HG02642 (cell line): ENCODE measurements at regions not wholly inside any gene's neighbourhood (a gene's known extent, or its start where the extent isn't known, plus 50 kb on each side); places are given as distances from the start of the nearest gene placed in this dataset.

Experiments
- ATAC-seq: cut with Tn5 transposase; IDR thresholded peaks from one replicate; pipeline ENCODE4 v1.9.1; 2021; ENCODE audit warnings: mild to moderate bottlenecking; ENCODE audit not compliant: unreplicated experiment, poor library complexity

DNA sequence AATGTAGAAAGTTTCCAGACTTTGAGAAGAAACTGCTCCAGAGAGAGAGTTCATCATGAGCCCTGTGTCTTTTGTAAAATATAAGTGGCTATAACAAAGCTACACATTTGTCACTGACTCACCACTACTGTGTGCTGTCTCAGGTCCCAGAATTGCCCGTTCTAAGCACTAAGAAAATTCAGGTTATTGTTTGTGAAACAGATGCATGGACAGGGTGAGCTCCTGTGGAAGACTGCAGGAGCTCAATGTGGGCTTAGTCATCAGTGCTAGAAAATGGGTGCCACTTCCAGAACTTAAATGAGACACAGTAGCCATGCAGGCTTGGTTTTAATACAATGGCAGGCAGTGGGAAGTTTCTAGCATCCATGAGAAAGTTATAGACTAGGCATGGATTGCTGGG is 251.4 kb upstream of the RBMY1B start:
- ATAC-seq, result no peak

DNA sequence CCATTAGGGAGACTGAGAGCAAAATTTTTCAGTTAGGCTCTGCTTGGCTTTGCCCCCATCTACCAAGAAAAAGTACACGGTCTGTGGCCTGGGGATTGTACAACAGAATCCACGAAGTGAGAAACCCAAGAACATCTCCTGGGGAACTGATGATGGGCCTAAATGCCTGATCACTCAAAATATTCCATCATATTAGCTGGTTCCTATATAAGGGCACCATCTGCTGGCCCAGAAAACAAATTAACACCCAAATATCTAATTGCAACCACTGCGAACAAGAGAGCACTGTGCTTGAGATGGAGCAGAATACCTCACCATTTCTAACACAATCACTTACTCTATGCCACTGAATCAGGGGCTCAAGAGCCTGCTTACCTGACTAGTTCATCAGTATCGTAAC is 250.8 kb upstream of the RBMY1B start:
- ATAC-seq, result no peak

DNA sequence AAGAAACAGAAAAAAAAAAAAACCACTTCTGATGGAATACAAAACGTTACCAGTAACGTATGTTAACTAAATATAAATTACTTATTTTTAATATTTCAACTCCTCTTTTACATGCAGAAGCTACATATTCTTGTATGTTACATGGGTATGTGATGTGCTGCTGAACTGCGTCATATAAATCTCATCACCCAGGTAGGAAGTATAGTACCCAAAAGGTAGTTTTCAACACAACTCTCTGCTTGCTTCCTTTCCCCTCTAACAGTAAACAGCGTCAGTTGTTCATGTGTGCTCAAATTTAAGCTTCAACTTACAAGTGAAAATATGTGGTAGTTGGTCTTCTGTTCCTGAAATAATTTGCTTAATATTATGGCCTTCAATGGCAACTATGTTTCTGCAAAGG is 250.0 kb upstream of the RBMY1B start:
- ATAC-seq, result no peak

DNA sequence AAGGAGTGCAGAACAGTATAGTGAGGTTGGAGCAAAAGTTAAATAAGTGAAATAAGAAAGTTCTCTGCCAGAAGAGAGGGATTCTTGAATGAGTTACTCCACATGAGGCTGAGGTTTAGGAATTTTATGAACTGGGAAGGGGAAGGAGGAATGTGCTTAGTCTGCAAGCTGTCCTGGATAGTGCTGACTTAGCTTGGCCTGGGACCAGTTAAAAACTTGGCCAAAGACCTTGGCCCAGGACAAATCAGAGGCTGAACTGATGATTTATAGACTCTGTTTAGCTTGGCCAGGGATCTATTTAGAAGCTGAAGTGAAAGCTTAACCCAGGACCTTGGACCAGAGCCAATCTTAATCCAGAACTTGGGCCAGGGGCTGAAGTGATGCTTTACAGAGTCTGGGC is 244.4 kb upstream of the RBMY1B start:
- ATAC-seq, result no peak

DNA sequence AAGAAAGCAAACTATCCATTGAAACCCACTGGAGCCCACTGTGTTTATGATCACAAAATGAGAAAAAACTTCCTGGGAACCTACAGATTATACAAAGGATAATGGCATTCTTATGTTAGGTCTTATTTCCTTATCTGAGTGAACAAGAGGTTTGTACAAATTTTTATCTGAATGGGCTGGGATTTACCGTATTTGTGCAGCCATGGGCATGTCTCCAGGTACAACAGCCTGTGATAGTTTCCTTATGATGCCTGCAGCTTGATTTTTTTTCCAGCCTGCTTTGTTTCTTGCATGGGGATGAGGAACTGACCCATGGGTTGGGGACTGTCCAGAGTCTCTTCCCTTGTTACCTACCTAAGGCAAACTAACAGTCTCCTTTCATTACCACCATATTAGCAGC is 244.0 kb upstream of the RBMY1B start:
- ATAC-seq, result no peak

DNA sequence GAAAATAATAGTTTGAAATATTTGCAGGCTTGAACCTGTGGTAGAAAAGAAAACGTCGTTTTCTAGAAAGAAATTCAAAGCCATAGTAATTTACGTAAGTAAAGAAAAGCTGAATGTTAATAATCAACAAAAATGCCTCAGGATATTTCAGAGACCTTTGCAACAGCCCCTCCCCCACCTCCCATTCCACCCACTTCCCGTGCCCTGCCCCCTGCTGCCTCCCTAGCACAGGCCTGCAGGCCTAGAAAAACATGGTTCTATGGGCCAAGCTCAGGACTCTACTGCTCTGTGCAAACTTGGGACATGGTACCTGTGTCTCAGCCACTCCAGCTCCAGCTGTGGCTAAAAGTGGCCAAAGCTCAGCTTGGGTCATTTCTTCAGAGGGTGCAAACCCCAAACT is 223.4 kb upstream of the RBMY1B start:
- ATAC-seq, result no peak

DNA sequence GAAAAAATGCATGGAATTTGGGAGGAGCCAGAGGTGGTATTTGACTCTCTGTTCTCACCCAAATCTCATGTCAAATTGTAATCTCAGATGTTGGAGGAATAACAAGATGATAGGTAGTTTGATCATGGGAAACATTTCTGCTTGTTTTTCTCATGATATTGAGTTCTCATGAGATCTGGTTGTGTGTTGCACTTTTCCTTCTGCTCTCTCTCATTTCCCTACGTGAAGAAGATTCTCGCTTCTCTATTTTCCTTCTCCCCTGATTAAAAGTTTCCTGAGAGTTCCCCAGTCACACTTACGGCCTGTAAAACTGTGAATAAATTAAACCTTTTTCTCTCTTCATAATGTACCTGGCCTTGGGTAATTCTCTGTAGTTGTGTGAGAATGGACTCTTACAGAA is 222.2 kb upstream of the RBMY1B start:
- ATAC-seq, result no peak

DNA sequence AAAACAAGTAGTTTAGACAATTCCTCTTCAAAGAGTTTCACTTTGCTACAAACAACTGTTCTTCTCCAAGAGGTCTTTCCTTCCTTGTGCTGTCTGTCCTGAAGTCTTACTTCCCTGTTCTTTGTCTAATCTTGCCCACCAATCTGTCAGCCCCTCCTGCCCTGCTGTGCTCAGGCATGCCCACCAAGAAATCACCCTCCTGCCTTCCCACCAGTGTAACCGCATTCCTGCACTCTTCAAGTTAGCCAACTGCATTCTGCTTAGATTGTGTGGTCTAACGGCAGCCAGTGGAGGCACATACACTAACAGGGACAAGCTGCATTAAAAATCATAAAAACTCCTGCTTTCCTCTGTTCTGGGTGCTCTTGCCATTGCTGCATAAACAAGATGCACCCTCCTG is 215.9 kb upstream of the RBMY1B start:
- ATAC-seq, result no peak

DNA sequence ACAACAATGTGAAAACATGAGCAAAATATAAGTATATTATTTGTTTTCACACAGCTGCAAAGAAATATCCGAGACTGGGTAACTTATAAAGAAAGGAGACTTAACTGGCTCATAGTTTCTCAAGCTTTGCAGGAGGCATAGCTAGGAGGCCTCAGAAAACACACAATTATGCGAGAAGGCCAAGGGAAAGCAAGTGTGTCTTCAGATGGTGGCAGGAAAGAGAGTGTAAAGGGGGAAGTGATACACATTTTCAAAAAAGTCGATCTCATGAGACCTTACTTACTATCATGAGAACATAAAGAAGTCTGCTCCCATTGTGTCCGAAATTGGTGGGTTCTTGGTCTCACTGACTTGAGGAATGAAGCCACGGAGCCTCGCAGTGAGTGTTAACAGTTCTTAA is 208.9 kb upstream of the RBMY1B start:
- no peak for ATAC-seq

DNA sequence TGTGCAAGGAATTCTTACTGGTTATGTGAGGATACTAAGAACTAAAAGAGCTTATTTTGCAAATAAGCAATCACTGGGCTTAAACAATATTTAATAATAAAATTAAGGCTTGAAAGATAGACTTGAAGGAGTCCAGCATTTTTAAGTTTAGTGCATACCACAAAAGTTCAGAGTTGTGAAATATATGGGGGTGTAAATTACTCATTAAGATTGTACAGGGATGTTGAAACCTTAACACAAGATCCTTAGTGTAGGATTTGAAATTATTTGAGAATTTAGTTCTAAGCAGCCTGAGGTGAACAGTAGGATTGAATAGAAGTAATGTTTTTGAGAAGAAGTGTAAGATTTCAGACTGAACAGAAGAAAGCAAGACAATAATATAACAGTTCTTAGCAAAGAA is 195.8 kb upstream of the RBMY1B start:
- no peak for ATAC-seq
